RWPE1 (cell line): ENCODE measurements at regions not wholly inside any gene's neighbourhood (a gene's known extent, or its start where the extent isn't known, plus 50 kb on each side); places are given as distances from the start of the nearest gene placed in this dataset.
A peak's percentile ranks its signal among the peaks of the same experiment; 100 is the strongest.

Experiments
- CTCF ChIA-PET: fragments of 350-600 bp; sonication (Branson Sonifier 250); formaldehyde crosslinking; extraction: SDS; loops from one replicate; lab custom pipeline; 2021; lab: Yijun Ruan, JAX
- POLR2A ChIA-PET: fragments of 400-600 bp; formaldehyde crosslinking; extraction: SDS; loops from one replicate; lab custom pipeline; 2020; ENCODE audit warnings: antibody characterized with exemption; ENCODE audit not compliant: low non-redundant PET; lab: Yijun Ruan, JAX
- DNase-seq: peaks from one replicate; pipeline ENCODE4 v3.0.0; 2012; ENCODE audit warnings: low spot score
- H3K27ac ChIP-seq: fragments of 450-650 bp; 2 replicates; pipeline ENCODE4 v1.5.1; 2017
- CTCF ChIP-seq: fragments of 450-650 bp; conservative IDR thresholded peaks from 2 replicates; pipeline ENCODE4 v1.5.1; 2017; ENCODE audit warnings: low read depth, mild to moderate bottlenecking

- no peak for TF ChIP-seq CTCF
- peak; percentile 60 for DNase-seq
- ChIA-PET CTCF (no interaction called here), POLR2A (no interaction called here)
- no peak overlapping the region for H3K27ac ChIP-seq
These were observed 88.2 kb downstream of the NREP start for GRCh38 chr5:111668477-111669414.

- POLR2A ChIA-PET = no interaction called here
- no peak overlapping the region for H3K27ac ChIP-seq
- no peak for DNase-seq
- CTCF ChIA-PET = interaction anchor here (0.6 kb wide), 1 partner anchor 498 kb away, joined by 5 read pairs; no protein-coding TSS in a partner anchor
- TF ChIP-seq CTCF = no peak
These were observed 89.8 kb downstream of the NREP start for GRCh38 chr5:111667128-111667736.

- ChIA-PET CTCF (interaction anchor here (0.6 kb wide), 1 partner anchor 388 kb away, joined by 3 read pairs; no protein-coding TSS in a partner anchor), POLR2A (no interaction called here)
- no peak for DNase-seq
- no peak overlapping the region for H3K27ac ChIP-seq
- TF ChIP-seq CTCF = no peak
These were observed 100.4 kb downstream of the NREP start for GRCh38 chr5:111656580-111656979.

- TF ChIP-seq CTCF = no peak
- H3K27ac ChIP-seq = no peak overlapping the region
- peak; percentile 10 for DNase-seq
- POLR2A ChIA-PET = no interaction called here
- CTCF ChIA-PET = interaction anchor here (0.6 kb wide), 2 partner anchors 100 to 124 kb away, joined by 3 to 5 read pairs; no protein-coding TSS in a partner anchor
These were observed 101.6 kb downstream of the NREP start for GRCh38 chr5:111655169-111655924.

GRCh38 chr5:111653408-111653807, 103.6 kb downstream of the NREP start:
- H3K27ac ChIP-seq = no peak overlapping the region
- ChIA-PET POLR2A (no interaction called here), CTCF (interaction anchor here (0.9 kb wide), 1 partner anchor 103 kb away, joined by 4 read pairs; no protein-coding TSS in a partner anchor)
- no peak for TF ChIP-seq CTCF
- DNase-seq = no peak

GRCh38 chr5:111649516-111649915, 107.5 kb downstream of the NREP start:
- no peak overlapping the region for H3K27ac ChIP-seq
- TF ChIP-seq CTCF = no peak
- ChIA-PET CTCF (no interaction called here), POLR2A (no interaction called here)
- no peak for DNase-seq
